Natural killer cell treated with Interleukin-12 subunit alpha and Interleukin-12 subunit beta and Interleukin-15 and Interleukin-18, amount 100 ng/mL, for 72 hours (primary cell): ENCODE measurements at regions not wholly inside any gene's neighbourhood (a gene's known extent, or its start where the extent isn't known, plus 50 kb on each side); places are given as distances from the start of the nearest gene placed in this dataset.
"Not testable (repeated sequence)": the region's sequence is repeated elsewhere in the genome, so short reads cannot be mapped to it uniquely, and the experiment has no call there.

Source experiments
- ATAC-seq, 2 donors: fragments of 150-1000 bp; cut with Tn5 transposase in 1 of 2; sonication (Bioruptor Pico), chemical (Tn5 transposase) in 1 of 2; 2 replicates each; pipeline ENCODE4 v1.10.0; 2021
- DNase-seq: peaks from one replicate; pipeline ENCODE4 v3.0.0; 2022; ENCODE audit warnings: low spot score
- H3K27ac Mint-ChIP-seq, 2 donors: 1 replicate in 1 of 2; 2 replicates in 1 of 2; pipeline ENCODE4 v1.8.0; 2022; ENCODE audit warnings: mixed read lengths in 2 of 2, mild to moderate bottlenecking in 1 of 2, moderate library complexity in 1 of 2
- H3K27me3 Mint-ChIP-seq, 2 donors: 1 replicate in 1 of 2; 2 replicates in 1 of 2; pipeline ENCODE4 v1.8.0; 2022; ENCODE audit warnings: mixed read lengths in 2 of 2
- H3K36me3 Mint-ChIP-seq: one replicate; pipeline ENCODE4 v1.8.0; 2022; ENCODE audit warnings: mixed read lengths
- H3K4me1 Mint-ChIP-seq, 2 donors: 1 replicate in 1 of 2; 2 replicates in 1 of 2; pipeline ENCODE4 v1.8.0; 2022; ENCODE audit warnings: low read depth in 2 of 2, mixed read lengths in 2 of 2, mild to moderate bottlenecking in 1 of 2
- H3K4me3 Mint-ChIP-seq: one replicate; pipeline ENCODE4 v1.8.0; 2022; ENCODE audit warnings: mixed read lengths
- H3K9me3 Mint-ChIP-seq: 2 replicates; pipeline ENCODE4 v1.8.0; 2022; ENCODE audit warnings: mixed read lengths

- Mint-ChIP-seq H3K9me3 (no peaks in the 10 kb centered on the region), H3K36me3 (no peaks in the 10 kb centered on the region), H3K4me3 (no peak overlapping the region), H3K4me1 (peaks cover 0 to 2% of the 10 kb centered on the region in 2 donors), H3K27me3 (no peaks in the 10 kb centered on the region), H3K27ac (no peak overlapping the region)
- DNase-seq (no peak), ATAC-seq (no peak)
Measured at GRCh38 chr2:241958818-241959545, 89.5 kb downstream of the RTP5 start.

- Mint-ChIP-seq H3K27ac (no peak overlapping the region), H3K4me1 (peaks cover 0 to 2% of the 10 kb centered on the region in 2 donors), H3K27me3 (no peaks in the 10 kb centered on the region), H3K9me3 (no peaks in the 10 kb centered on the region), H3K36me3 (no peaks in the 10 kb centered on the region), H3K4me3 (no peak overlapping the region)
- DNase-seq (no peak), ATAC-seq (no peak)
Measured at GRCh38 chr2:241959751-241960269, 90.3 kb downstream of the RTP5 start.

- DNase-seq (no peak), ATAC-seq (no peak)
- Mint-ChIP-seq H3K9me3 (no peaks in the 10 kb centered on the region), H3K4me1 (peaks cover 8 to 13% of the 10 kb centered on the region in 2 donors), H3K36me3 (no peaks in the 10 kb centered on the region), H3K27me3 (no peaks in the 10 kb centered on the region), H3K4me3 (no peak overlapping the region), H3K27ac (no peak overlapping the region)
Measured at GRCh38 chr2:241961454-241961853, 91.9 kb downstream of the RTP5 start.

- H3K27me3 Mint-ChIP-seq, result no peaks in the 10 kb centered on the region
- H3K27ac Mint-ChIP-seq, result no peak overlapping the region
- H3K4me3 Mint-ChIP-seq, result no peak overlapping the region
- no peak for DNase-seq
- no peak for ATAC-seq
- peaks cover 10 to 20% of the 10 kb centered on the region in 2 donors for H3K4me1 Mint-ChIP-seq
- no peaks in the 10 kb centered on the region for H3K36me3 Mint-ChIP-seq
- H3K9me3 Mint-ChIP-seq, result peaks cover 1% of the 10 kb centered on the region
Measured at GRCh38 chr2:241964133-241964532, 94.6 kb downstream of the RTP5 start.

GRCh38 chr2:241965931-241966412, 96.4 kb downstream of the RTP5 start:
- peaks cover 4% of the 10 kb centered on the region for H3K9me3 Mint-ChIP-seq

GRCh38 chr2:241966647-241967466, 97.3 kb downstream of the RTP5 start:
- Mint-ChIP-seq H3K4me1 (peaks cover 10 to 20% of the 10 kb centered on the region in 2 donors), H3K4me3 (peak overlapping the region; percentile 84), H3K36me3 (no peaks in the 10 kb centered on the region), H3K27me3 (no peaks in the 10 kb centered on the region), H3K9me3 (peaks cover 4% of the 10 kb centered on the region), H3K27ac (no peak overlapping the region)
- no peak for ATAC-seq
- no peak for DNase-seq

More at GRCh38 chr2:241965931-241966412, 96.4 kb downstream of the RTP5 start:
- Mint-ChIP-seq H3K36me3 (no peaks in the 10 kb centered on the region), H3K4me1 (peaks cover 10 to 20% of the 10 kb centered on the region in 2 donors), H3K27me3 (no peaks in the 10 kb centered on the region), H3K27ac (peak overlapping the region in 1 of 2 donors; percentile 61), H3K4me3 (peak overlapping the region; percentile 84)
- DNase-seq (no peak), ATAC-seq (peak; percentile 74 to 92)

GRCh38 chr2:241967467-241968144, 98.1 kb downstream of the RTP5 start:
- Mint-ChIP-seq H3K27me3 (no peaks in the 10 kb centered on the region), H3K27ac (no peak overlapping the region), H3K36me3 (no peaks in the 10 kb centered on the region), H3K4me3 (no peak overlapping the region), H3K4me1 (peaks cover 10 to 20% of the 10 kb centered on the region in 2 donors), H3K9me3 (peaks cover 4% of the 10 kb centered on the region)
- ATAC-seq (no peak), DNase-seq (no peak)

GRCh38 chr2:241968417-241968816, 98.9 kb downstream of the RTP5 start:
- peaks cover 4% of the 10 kb centered on the region for H3K9me3 Mint-ChIP-seq
- DNase-seq, result no peak
- ATAC-seq, result no peak
- H3K27me3 Mint-ChIP-seq, result no peaks in the 10 kb centered on the region
- H3K36me3 Mint-ChIP-seq, result no peaks in the 10 kb centered on the region
- H3K4me3 Mint-ChIP-seq, result no peak overlapping the region
- H3K4me1 Mint-ChIP-seq, result peaks cover 10 to 20% of the 10 kb centered on the region in 2 donors
- H3K27ac Mint-ChIP-seq, result no peak overlapping the region

GRCh38 chr2:241969182-241969581, 99.7 kb downstream of the RTP5 start:
- H3K4me1 Mint-ChIP-seq, result peaks cover 10 to 20% of the 10 kb centered on the region in 2 donors
- not testable (repeated sequence) for H3K27ac Mint-ChIP-seq, H3K9me3 Mint-ChIP-seq, ATAC-seq, H3K4me3 Mint-ChIP-seq, H3K27me3 Mint-ChIP-seq, DNase-seq, H3K36me3 Mint-ChIP-seq

- ATAC-seq, result no peak
- no peak for DNase-seq
Measured at GRCh38 chr2:241970716-241971115, 101.2 kb downstream of the RTP5 start.

GRCh38 chr2:241974096-241974495, 104.6 kb downstream of the RTP5 start:
- Mint-ChIP-seq H3K9me3 (peaks cover 3% of the 10 kb centered on the region), H3K4me1 (no peaks in the 10 kb centered on the region), H3K27me3 (no peaks in the 10 kb centered on the region), H3K27ac (no peak overlapping the region), H3K4me3 (no peak overlapping the region), H3K36me3 (no peaks in the 10 kb centered on the region)
- ATAC-seq (peak in 1 of 2 donors; percentile 29), DNase-seq (no peak)

More at GRCh38 chr2:241970716-241971115, 101.2 kb downstream of the RTP5 start:
- no peaks in the 10 kb centered on the region for H3K36me3 Mint-ChIP-seq
- peaks cover 10 to 14% of the 10 kb centered on the region in 2 donors for H3K4me1 Mint-ChIP-seq
- H3K27ac Mint-ChIP-seq, result no peak overlapping the region
- H3K27me3 Mint-ChIP-seq, result no peaks in the 10 kb centered on the region
- H3K4me3 Mint-ChIP-seq, result no peak overlapping the region
- peaks cover 4% of the 10 kb centered on the region for H3K9me3 Mint-ChIP-seq

- ATAC-seq (no peak), DNase-seq (no peak)
- H3K4me3 Mint-ChIP-seq, result no peak overlapping the region
- H3K36me3 Mint-ChIP-seq, result no peaks in the 10 kb centered on the region
- no peak overlapping the region for H3K27ac Mint-ChIP-seq
- no peaks in the 10 kb centered on the region for H3K9me3 Mint-ChIP-seq
- H3K4me1 Mint-ChIP-seq, result no peaks in the 10 kb centered on the region
- H3K27me3 Mint-ChIP-seq, result no peaks in the 10 kb centered on the region
Measured at GRCh38 chr2:241974851-241975592, 105.5 kb downstream of the RTP5 start.
